Stimulated activated CD8-positive, alpha-beta memory T cell treated with anti-CD3 and anti-CD28 coated beads, Interleukin-4, amount 100 ng/mL, for 24 hours (primary cell): ENCODE measurements at regions not wholly inside any gene's neighbourhood (a gene's known extent, or its start where the extent isn't known, plus 50 kb on each side); places are given as distances from the start of the nearest gene placed in this dataset.
"Not testable (repeated sequence)": the region's sequence is repeated elsewhere in the genome, so short reads cannot be mapped to it uniquely, and the experiment has no call there.

Experiments used
- DNase-seq: peaks from one replicate; pipeline ENCODE4 v3.0.0-alpha.2; 2020; ENCODE audit warnings: low read depth

GRCh38 chr21:15119486-15119885, 54.7 kb upstream of the NRIP1 start:
- DNase-seq = no peak

DNA sequence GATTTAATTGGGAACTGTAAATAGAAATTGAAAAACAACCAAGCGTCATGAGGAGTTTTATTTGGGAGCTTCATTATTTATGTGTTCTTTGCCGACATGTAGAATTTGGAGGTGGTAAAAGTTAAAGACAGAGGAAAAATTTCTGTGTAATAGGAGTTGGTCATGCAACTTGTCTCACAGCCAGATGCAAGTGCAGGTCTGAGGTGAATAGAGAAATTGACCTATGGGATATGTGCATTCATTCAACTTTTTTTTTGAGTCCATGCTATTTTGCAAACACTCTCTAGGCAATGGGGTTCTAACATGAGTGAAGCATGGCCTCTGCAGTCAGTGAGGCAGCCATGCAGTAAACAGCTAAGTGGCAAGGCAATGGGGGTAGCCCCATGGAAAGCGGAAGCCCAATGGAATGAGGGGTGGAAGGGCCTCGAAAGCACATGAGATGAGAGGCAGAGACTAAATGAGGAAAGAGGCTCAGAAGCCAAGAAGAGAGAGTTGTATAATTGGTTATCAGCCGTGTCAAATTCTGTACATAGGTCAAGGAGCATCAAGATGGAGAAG, 56.4 kb upstream of the NRIP1 start:
- no peak for DNase-seq

DNA sequence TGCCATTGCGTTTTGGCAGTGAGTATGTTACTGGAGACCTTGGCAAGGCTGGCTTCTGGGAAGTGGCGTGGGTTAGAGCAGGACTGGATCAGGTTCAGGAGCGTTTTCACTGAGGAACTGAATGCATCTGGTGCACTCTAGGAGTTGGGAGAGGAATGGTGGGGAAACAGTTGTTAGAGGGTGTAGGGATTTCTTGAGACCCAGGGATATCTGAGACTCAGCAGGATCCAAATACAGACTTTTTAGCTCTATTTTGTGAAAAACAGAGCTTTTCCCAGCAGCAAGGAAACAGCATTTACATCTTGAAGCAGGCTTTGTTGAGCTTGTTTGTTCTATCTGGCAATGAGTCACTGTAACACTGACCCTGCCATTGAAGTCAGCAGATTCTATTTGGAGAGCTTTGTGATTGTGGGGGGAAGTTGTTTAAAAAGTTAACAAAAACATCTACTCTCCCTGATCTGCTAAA, 56.9 kb upstream of the NRIP1 start:
- DNase-seq = no peak

DNA sequence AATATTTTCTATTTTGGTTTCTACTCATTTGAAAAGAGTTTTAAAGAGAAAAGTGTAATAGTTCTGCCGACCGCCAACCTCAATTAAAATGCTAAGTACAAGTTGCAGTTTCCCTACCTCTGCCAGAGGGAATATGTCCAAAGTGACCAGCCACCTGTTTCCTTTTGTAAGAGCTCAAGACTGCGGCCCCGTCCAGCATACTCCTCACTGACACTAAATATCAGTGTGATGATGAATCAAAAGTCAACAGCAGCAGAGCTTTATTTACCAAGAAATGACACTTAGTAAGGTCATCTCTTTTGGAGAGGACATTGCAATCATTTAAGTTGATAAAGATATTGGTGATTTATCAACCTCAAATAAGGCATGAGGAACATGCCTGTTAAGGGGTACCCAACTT, 57.4 kb upstream of the NRIP1 start:
- no peak for DNase-seq

DNA sequence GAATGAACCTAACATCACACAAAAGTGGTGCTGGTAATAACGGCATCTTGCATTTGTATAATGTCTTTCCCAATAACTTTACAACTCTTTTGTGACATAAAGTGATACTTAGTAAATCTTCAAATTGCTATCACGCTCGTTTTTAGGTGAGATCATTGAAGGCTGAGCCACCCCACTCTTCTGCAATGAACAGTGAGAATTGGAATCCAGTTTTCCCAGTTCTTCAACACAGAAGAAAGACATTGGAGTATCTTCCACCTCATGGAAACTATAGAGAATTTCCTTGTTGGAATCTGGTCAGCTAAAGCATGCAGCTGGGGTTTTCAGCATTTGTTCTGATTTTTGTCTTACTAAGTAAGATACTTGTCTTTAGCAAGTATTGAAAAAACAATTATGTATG, 59.9 kb upstream of the NRIP1 start:
- no peak for DNase-seq

DNA sequence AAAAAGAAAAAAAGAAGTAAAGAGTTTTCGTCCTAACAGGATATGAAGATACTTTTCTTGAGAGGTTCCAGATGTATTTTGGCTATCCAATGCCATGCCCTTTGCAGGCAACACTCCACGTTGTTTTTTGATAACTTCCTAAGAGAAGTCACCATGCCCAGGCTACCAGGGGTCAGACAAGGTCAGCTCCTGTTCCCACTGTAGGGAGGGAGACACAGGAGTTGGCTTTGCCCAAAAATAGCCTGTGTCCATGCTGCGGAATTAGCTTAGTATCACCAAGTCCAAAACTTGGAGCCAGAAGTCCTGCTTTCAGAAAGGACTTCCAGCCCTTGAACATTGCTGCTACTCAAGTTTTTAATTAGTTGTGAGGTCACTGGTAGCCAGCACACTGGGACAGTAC, 62.1 kb upstream of the NRIP1 start:
- no peak for DNase-seq

GRCh38 chr21:15127437-15127836, 62.6 kb upstream of the NRIP1 start:
- DNase-seq = no peak

DNA sequence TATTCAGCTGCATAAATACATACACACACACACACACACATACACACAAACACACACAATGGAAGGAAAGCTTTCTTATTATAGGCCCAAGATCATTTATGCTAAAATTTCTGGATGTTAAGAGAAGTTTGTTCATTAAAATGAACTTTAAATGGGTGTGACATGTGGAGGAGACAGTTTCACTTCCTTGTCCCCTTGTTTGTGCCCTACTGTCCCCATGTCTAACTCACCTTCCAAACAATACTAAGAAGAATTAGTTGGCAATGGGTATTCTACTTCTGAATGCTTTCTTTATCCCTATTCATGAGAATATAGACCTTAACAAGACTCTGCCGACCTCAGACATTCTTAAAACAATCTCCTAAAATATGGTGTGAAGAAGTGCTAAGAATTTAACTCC, 63.5 kb upstream of the NRIP1 start:
- no peak for DNase-seq

GRCh38 chr21:15128714-15129113, 63.9 kb upstream of the NRIP1 start:
- not testable (repeated sequence) for DNase-seq

- DNase-seq = no peak
Observed at GRCh38 chr21:15130326-15130725, 65.5 kb upstream of the NRIP1 start.

DNA sequence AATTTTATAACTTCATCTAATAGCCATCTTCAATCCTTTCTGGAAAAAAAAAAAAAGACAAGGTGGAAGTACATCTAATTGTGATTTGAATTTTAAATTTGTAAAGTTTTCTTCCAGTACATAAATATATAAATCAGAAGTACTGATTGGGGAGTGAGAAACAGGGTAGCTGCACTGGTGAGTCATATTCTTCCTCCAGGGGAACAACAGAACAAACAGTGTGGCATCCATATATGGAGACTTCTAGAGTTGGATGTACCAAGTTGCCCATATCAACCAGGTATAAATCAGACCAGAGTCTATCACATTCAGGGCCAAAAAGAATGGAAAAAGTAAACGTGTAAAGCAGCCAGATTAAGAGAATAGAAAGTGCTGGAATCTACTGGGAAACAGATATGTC, 66.0 kb upstream of the NRIP1 start:
- DNase-seq = no peak

GRCh38 chr21:15132781-15133180, 68.0 kb upstream of the NRIP1 start:
- DNase-seq = no peak

DNA sequence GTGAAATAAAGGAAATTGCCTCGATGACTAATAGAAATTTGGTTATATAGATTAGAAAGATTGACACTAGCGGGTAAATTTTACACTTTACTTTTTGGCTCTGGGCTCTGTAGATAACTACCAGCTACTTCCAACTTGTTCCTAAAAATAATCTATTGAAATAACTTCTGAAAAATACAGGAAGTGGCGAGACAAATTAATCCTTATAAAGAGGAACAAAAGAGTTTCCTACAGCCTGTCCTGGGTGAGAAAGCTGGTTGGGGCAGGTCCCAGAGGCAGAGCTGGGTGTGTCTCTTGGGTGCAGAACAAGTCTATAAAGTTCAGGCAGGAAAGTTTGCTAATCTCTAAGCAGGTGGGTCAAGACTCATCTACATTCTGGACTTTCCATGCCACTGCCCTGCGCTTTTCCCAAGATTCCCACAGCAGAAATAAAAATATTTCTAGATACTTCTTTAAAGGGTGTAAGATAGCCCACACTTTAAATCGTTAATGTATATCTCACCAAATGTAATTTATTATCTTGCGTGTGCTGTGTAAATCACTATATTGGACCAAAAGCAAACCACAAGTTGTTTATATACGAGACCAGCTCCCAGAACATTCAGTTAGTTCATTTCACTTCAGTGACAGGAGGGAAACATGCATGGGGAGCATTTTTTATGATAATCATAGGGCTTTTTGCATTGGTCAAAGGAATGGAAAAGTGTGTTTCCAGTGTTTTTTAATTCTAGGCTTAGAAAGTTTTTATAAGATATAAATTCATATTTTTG, 70.1 kb upstream of the NRIP1 start:
- no peak for DNase-seq

GRCh38 chr21:15135867-15136629, 71.2 kb upstream of the NRIP1 start:
- DNase-seq = no peak

- DNase-seq = no peak
Observed at GRCh38 chr21:15138490-15138889, 73.7 kb upstream of the NRIP1 start.

- no peak for DNase-seq
Observed at GRCh38 chr21:15139898-15140297, 75.1 kb upstream of the NRIP1 start.

DNA sequence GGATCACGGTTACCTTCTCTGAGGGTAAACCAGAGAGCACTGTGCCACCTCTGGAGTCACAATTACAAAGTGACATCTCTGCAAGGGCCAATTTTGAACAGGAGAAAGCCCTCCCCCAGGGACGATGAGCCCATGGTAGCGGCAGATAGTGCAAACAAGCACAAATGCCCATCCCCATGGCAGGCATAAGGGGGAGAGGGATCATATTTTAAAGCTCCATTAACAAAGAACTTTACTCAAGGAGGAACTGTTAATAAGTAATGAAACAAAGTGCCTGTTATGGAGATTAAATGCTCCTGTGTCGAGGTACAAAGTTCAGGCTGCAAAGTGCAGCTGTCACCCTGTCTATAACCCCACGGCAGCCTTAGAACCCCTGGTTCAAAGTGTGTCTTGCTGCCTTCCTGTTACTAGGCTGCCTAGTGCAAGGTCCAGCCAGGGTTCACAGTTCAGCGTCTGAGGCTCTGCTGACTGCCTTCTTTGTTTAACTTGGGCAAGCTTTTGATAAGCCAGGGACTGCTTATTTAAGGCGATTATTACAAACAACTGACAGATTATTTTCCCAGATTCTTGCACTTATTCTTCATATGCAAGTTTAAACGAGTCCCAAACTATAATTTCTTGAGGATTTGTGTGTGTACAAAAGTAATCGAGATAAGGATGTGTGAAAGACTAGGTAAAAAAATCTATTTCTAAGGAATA, 75.7 kb upstream of the NRIP1 start:
- DNase-seq = no peak

GRCh38 chr21:15141261-15141970, 76.6 kb upstream of the NRIP1 start:
- DNase-seq = no peak

- DNase-seq = no peak
Observed at GRCh38 chr21:15144026-15144425, 79.2 kb upstream of the NRIP1 start.

DNA sequence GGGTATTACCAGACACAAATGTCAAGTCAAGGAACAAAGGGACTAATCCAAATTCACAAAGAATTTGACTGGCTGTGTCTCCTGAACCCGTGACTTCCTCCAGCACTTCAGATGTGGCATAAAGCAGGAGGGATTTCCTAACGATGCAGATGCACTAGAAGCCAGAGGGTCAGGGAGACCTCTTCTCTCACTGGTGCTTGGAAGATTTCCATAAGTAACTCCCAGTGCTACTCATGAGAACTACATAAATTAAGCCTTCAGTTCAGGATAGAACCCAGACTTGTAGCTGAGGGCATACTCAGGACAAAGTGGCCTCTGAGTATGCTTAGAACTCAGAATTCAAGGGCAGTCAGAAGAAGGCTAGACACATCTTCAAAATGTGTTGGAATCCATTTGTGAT, 83.6 kb upstream of the NRIP1 start:
- DNase-seq = no peak

GRCh38 chr21:15149600-15150224, 84.9 kb upstream of the NRIP1 start:
- DNase-seq = no peak
